ENCODE measurements at regions not wholly inside any gene's neighbourhood (a gene's known extent, or its start where the extent isn't known, plus 50 kb on each side); places are given as distances from the start of the nearest gene placed in this dataset.
"Not testable (repeated sequence)": the region's sequence is repeated elsewhere in the genome, so short reads cannot be mapped to it uniquely, and the experiment has no call there.

- no peak for DNase-seq
Observed at GRCh38 chr6:132028029-132028428, 76.9 kb upstream of the CCN2 start.

- no peak for DNase-seq
Observed at GRCh38 chr6:132025468-132025867, 74.3 kb upstream of the CCN2 start.

- no peak for DNase-seq
Observed at GRCh38 chr6:132023490-132023889, 72.3 kb upstream of the CCN2 start.

GRCh38 chr6:132021552-132022375 is 70.6 kb upstream of the CCN2 start:
- no peak for DNase-seq

- DNase-seq, result not testable (repeated sequence)
Observed at GRCh38 chr6:132020918-132021317, 69.7 kb upstream of the CCN2 start.

GRCh38 chr6:132020138-132020581 is 69.0 kb upstream of the CCN2 start:
- no peak for DNase-seq

GRCh38 chr6:132019586-132019985 is 68.4 kb upstream of the CCN2 start:
- no peak for DNase-seq

GRCh38 chr6:132017942-132018341 is 66.8 kb upstream of the CCN2 start:
- no peak for DNase-seq

GRCh38 chr6:132016396-132016795 is 65.2 kb upstream of the CCN2 start:
- no peak for DNase-seq

- DNase-seq, result no peak
Observed at GRCh38 chr6:132011582-132011981, 60.4 kb upstream of the CCN2 start.

GRCh38 chr6:132009175-132009574 is 58.0 kb upstream of the CCN2 start:
- DNase-seq, result no peak

GRCh38 chr6:132007474-132008190 is 56.5 kb upstream of the CCN2 start:
- DNase-seq, result no peak

- no peak for DNase-seq
Observed at GRCh38 chr6:132005178-132005577, 54.0 kb upstream of the CCN2 start.

GRCh38 chr6:132004668-132005067 is 53.5 kb upstream of the CCN2 start:
- no peak for DNase-seq

GRCh38 chr6:132003516-132004178 is 52.5 kb upstream of the CCN2 start:
- DNase-seq, result no peak
